Stimulated activated effector memory CD8-positive, alpha-beta T cell treated with anti-CD3 and anti-CD28 coated beads, Interleukin-12 subunit alpha, Interleukin-12 subunit beta, amount 100 ng/mL, for 72 hours (primary cell): ENCODE measurements at regions not wholly inside any gene's neighbourhood (a gene's known extent, or its start where the extent isn't known, plus 50 kb on each side); places are given as distances from the start of the nearest gene placed in this dataset.

Source experiments
- ATAC-seq: fragments of 150-1000 bp; cut with Tn5 transposase; 2 replicates; pipeline ENCODE4 v1.10.0; 2021
- DNase-seq, 2 donors: peaks; one replicate each; pipeline ENCODE4 v3.0.0; 2021 to 2022; ENCODE audit warnings: low spot score in 2 of 2
- H3K27ac Mint-ChIP-seq: one replicate; pipeline ENCODE4 v1.8.0; 2022; ENCODE audit warnings: mild to moderate bottlenecking, mixed read lengths
- H3K36me3 Mint-ChIP-seq: one replicate; pipeline ENCODE4 v1.8.0; 2022; ENCODE audit warnings: mild to moderate bottlenecking, mixed read lengths
- H3K4me1 Mint-ChIP-seq: one replicate; pipeline ENCODE4 v1.8.0; 2022; ENCODE audit warnings: mixed read lengths
- H3K4me3 Mint-ChIP-seq: one replicate; pipeline ENCODE4 v1.8.0; 2022; ENCODE audit warnings: mild to moderate bottlenecking, mixed read lengths
- H3K9me3 Mint-ChIP-seq: one replicate; pipeline ENCODE4 v1.8.0; 2022; ENCODE audit warnings: mixed read lengths

GRCh38 chr18:22467760-22468553, 50.2 kb upstream of the CTAGE1 start:
- peaks cover 17% of the 10 kb centered on the region for H3K4me1 Mint-ChIP-seq
- peak; percentile 54 for ATAC-seq
- DNase-seq, result no peak
- H3K27ac Mint-ChIP-seq, result peak overlapping the region; percentile 61
- H3K36me3 Mint-ChIP-seq, result no peaks in the 10 kb centered on the region
- peaks cover 3% of the 10 kb centered on the region for H3K9me3 Mint-ChIP-seq
- no peak overlapping the region for H3K4me3 Mint-ChIP-seq

- Mint-ChIP-seq H3K4me1 (peaks cover 17% of the 10 kb centered on the region), H3K36me3 (no peaks in the 10 kb centered on the region), H3K27ac (no peak overlapping the region), H3K9me3 (peaks cover 3% of the 10 kb centered on the region), H3K4me3 (no peak overlapping the region)
- DNase-seq, result no peak
- ATAC-seq, result no peak
Measured at GRCh38 chr18:22468554-22468891, 50.8 kb upstream of the CTAGE1 start.

GRCh38 chr18:22469061-22469734, 51.5 kb upstream of the CTAGE1 start:
- Mint-ChIP-seq H3K4me3 (no peak overlapping the region), H3K36me3 (no peaks in the 10 kb centered on the region), H3K9me3 (peaks cover 3% of the 10 kb centered on the region), H3K27ac (no peak overlapping the region), H3K4me1 (peaks cover 17% of the 10 kb centered on the region)
- DNase-seq, result no peak
- ATAC-seq, result no peak

GRCh38 chr18:22469926-22470247, 52.2 kb upstream of the CTAGE1 start:
- no peaks in the 10 kb centered on the region for H3K36me3 Mint-ChIP-seq
- no peak for DNase-seq
- no peak for ATAC-seq
- peaks cover 17% of the 10 kb centered on the region for H3K4me1 Mint-ChIP-seq
- H3K27ac Mint-ChIP-seq, result no peak overlapping the region
- H3K4me3 Mint-ChIP-seq, result no peak overlapping the region
- no peaks in the 10 kb centered on the region for H3K9me3 Mint-ChIP-seq

GRCh38 chr18:22470248-22471235, 52.8 kb upstream of the CTAGE1 start:
- Mint-ChIP-seq H3K4me1 (peaks cover 17% of the 10 kb centered on the region), H3K27ac (no peak overlapping the region), H3K9me3 (no peaks in the 10 kb centered on the region), H3K36me3 (no peaks in the 10 kb centered on the region), H3K4me3 (no peak overlapping the region)
- ATAC-seq (no peak), DNase-seq (no peak)

- no peaks in the 10 kb centered on the region for H3K9me3 Mint-ChIP-seq
- no peak for DNase-seq
Measured at GRCh38 chr18:22471546-22472131, 53.9 kb upstream of the CTAGE1 start.

GRCh38 chr18:22473366-22473765, 55.7 kb upstream of the CTAGE1 start:
- DNase-seq (no peak), ATAC-seq (no peak)
- H3K9me3 Mint-ChIP-seq, result no peaks in the 10 kb centered on the region
- no peak overlapping the region for H3K27ac Mint-ChIP-seq
- H3K4me3 Mint-ChIP-seq, result no peak overlapping the region
- H3K4me1 Mint-ChIP-seq, result no peaks in the 10 kb centered on the region
- H3K36me3 Mint-ChIP-seq, result no peaks in the 10 kb centered on the region

More at GRCh38 chr18:22471546-22472131, 53.9 kb upstream of the CTAGE1 start:
- ATAC-seq, result no peak
- Mint-ChIP-seq H3K36me3 (no peaks in the 10 kb centered on the region), H3K4me1 (peaks cover 7% of the 10 kb centered on the region), H3K27ac (no peak overlapping the region), H3K4me3 (no peak overlapping the region)

- Mint-ChIP-seq H3K4me1 (no peaks in the 10 kb centered on the region), H3K4me3 (no peak overlapping the region), H3K36me3 (no peaks in the 10 kb centered on the region), H3K9me3 (no peaks in the 10 kb centered on the region), H3K27ac (no peak overlapping the region)
- DNase-seq (no peak), ATAC-seq (no peak)
Measured at GRCh38 chr18:22475426-22476100, 57.8 kb upstream of the CTAGE1 start.

GRCh38 chr18:22477222-22477621, 59.5 kb upstream of the CTAGE1 start:
- no peak overlapping the region for H3K27ac Mint-ChIP-seq
- H3K4me3 Mint-ChIP-seq, result no peak overlapping the region
- no peaks in the 10 kb centered on the region for H3K4me1 Mint-ChIP-seq
- no peaks in the 10 kb centered on the region for H3K9me3 Mint-ChIP-seq
- no peak for ATAC-seq
- no peak for DNase-seq
- no peaks in the 10 kb centered on the region for H3K36me3 Mint-ChIP-seq

- ATAC-seq, result no peak
Measured at GRCh38 chr18:22482948-22483347, 65.2 kb upstream of the CTAGE1 start.

GRCh38 chr18:22483407-22483806, 65.7 kb upstream of the CTAGE1 start:
- Mint-ChIP-seq H3K36me3 (no peaks in the 10 kb centered on the region), H3K27ac (no peak overlapping the region), H3K9me3 (no peaks in the 10 kb centered on the region), H3K4me1 (no peaks in the 10 kb centered on the region), H3K4me3 (no peak overlapping the region)
- ATAC-seq, result no peak
- no peak for DNase-seq

More at GRCh38 chr18:22482948-22483347, 65.2 kb upstream of the CTAGE1 start:
- DNase-seq, result no peak
- no peaks in the 10 kb centered on the region for H3K9me3 Mint-ChIP-seq
- no peak overlapping the region for H3K27ac Mint-ChIP-seq
- no peak overlapping the region for H3K4me3 Mint-ChIP-seq
- H3K4me1 Mint-ChIP-seq, result no peaks in the 10 kb centered on the region
- no peaks in the 10 kb centered on the region for H3K36me3 Mint-ChIP-seq

GRCh38 chr18:22484471-22484870, 66.8 kb upstream of the CTAGE1 start:
- DNase-seq, result no peak
- H3K4me3 Mint-ChIP-seq, result no peak overlapping the region
- H3K36me3 Mint-ChIP-seq, result no peaks in the 10 kb centered on the region
- H3K27ac Mint-ChIP-seq, result no peak overlapping the region
- no peaks in the 10 kb centered on the region for H3K9me3 Mint-ChIP-seq
- no peaks in the 10 kb centered on the region for H3K4me1 Mint-ChIP-seq
- ATAC-seq, result no peak

- H3K36me3 Mint-ChIP-seq, result no peaks in the 10 kb centered on the region
- H3K9me3 Mint-ChIP-seq, result no peaks in the 10 kb centered on the region
- no peak overlapping the region for H3K4me3 Mint-ChIP-seq
- H3K4me1 Mint-ChIP-seq, result no peaks in the 10 kb centered on the region
- DNase-seq (no peak), ATAC-seq (peak; percentile 36)
- H3K27ac Mint-ChIP-seq, result no peak overlapping the region
Measured at GRCh38 chr18:22485808-22486244, 68.1 kb upstream of the CTAGE1 start.

GRCh38 chr18:22486667-22487066, 69.0 kb upstream of the CTAGE1 start:
- no peaks in the 10 kb centered on the region for H3K4me1 Mint-ChIP-seq
- no peak overlapping the region for H3K27ac Mint-ChIP-seq
- H3K9me3 Mint-ChIP-seq, result no peaks in the 10 kb centered on the region
- ATAC-seq, result no peak
- no peaks in the 10 kb centered on the region for H3K36me3 Mint-ChIP-seq
- H3K4me3 Mint-ChIP-seq, result no peak overlapping the region
- DNase-seq, result no peak

GRCh38 chr18:22488554-22488953, 70.8 kb upstream of the CTAGE1 start:
- Mint-ChIP-seq H3K4me1 (no peaks in the 10 kb centered on the region), H3K9me3 (no peaks in the 10 kb centered on the region), H3K27ac (no peak overlapping the region), H3K4me3 (no peak overlapping the region), H3K36me3 (no peaks in the 10 kb centered on the region)
- ATAC-seq (no peak), DNase-seq (no peak)
